SK-N-SH treated with all-trans-retinoic acid at 6 μM for 48 hours (cell line): ENCODE measurements at regions not wholly inside any gene's neighbourhood (a gene's known extent, or its start where the extent isn't known, plus 50 kb on each side); places are given as distances from the start of the nearest gene placed in this dataset.
"Not testable (repeated sequence)": the region's sequence is repeated elsewhere in the genome, so short reads cannot be mapped to it uniquely, and the experiment has no call there.

Experiments used
- ATAC-seq: fragments of 200-7000 bp; cut with Tn5 transposase; 3 replicates; pipeline ENCODE4 v1.9.1; 2020; ENCODE audit warnings: mild to moderate bottlenecking, moderate library complexity
- CSDC2 ChIP-seq: fragments of 250-450 bp; sonication (Bioruptor Pico); IDR thresholded peaks from 2 replicates; pipeline ENCODE4 v1.5.0; 2020; ENCODE audit warnings: mild to moderate bottlenecking, moderate library complexity
- ESRRG ChIP-seq: fragments of 250-450 bp; sonication (Bioruptor Pico); IDR thresholded peaks from 2 replicates; pipeline ENCODE4 v1.6.1; 2021; ENCODE audit warnings: mild to moderate bottlenecking
- GLIS3 ChIP-seq: fragments of 250-450 bp; sonication (Bioruptor Pico); IDR thresholded peaks from 2 replicates; pipeline ENCODE4 v1.5.0; 2020; ENCODE audit warnings: mild to moderate bottlenecking, moderate library complexity
- ISL1 ChIP-seq: fragments of 250-450 bp; sonication (Bioruptor Pico); IDR thresholded peaks from 2 replicates; pipeline ENCODE4 v2.1.2; 2022; ENCODE audit warnings: mild to moderate bottlenecking, moderate library complexity
- OSR1 ChIP-seq: fragments of 250-450 bp; sonication (Bioruptor Pico); IDR thresholded peaks from 2 replicates; pipeline ENCODE4 v1.8.0; 2022; ENCODE audit warnings: moderate library complexity, mild to moderate bottlenecking, inconsistent platforms
- POU6F1 ChIP-seq: fragments of 250-450 bp; sonication (Bioruptor Pico); IDR thresholded peaks from 2 replicates; pipeline ENCODE4 v1.8.0; 2021; ENCODE audit warnings: low read depth, mild to moderate bottlenecking, moderate library complexity, borderline replicate concordance
- PPARA ChIP-seq: fragments of 250-450 bp; sonication (Bioruptor Pico); IDR thresholded peaks from 2 replicates; pipeline ENCODE4 v1.5.0; 2020; ENCODE audit warnings: mild to moderate bottlenecking, borderline replicate concordance
- RARB ChIP-seq: fragments of 250-450 bp; sonication (Bioruptor Pico); IDR thresholded peaks from 2 replicates; pipeline ENCODE4 v1.8.0; 2021; ENCODE audit warnings: mild to moderate bottlenecking, moderate library complexity
- TCF4 ChIP-seq: fragments of 250-450 bp; sonication (Bioruptor Pico); IDR thresholded peaks from 2 replicates; pipeline ENCODE4 v1.8.0; 2021; ENCODE audit warnings: mild to moderate bottlenecking, moderate library complexity, borderline replicate concordance
- TOX ChIP-seq: fragments of 250-450 bp; sonication (Bioruptor Pico); IDR thresholded peaks from 2 replicates; pipeline ENCODE4 v1.8.0; 2021; ENCODE audit warnings: mild to moderate bottlenecking, moderate library complexity, borderline replicate concordance
- ZC3H10 ChIP-seq: fragments of 250-450 bp; sonication (Bioruptor Pico); IDR thresholded peaks from 2 replicates; pipeline ENCODE4 v1.5.1; 2021; ENCODE audit warnings: mild to moderate bottlenecking, moderate library complexity
- ZFP3 ChIP-seq: fragments of 250-450 bp; sonication (Bioruptor Pico); IDR thresholded peaks from 2 replicates; pipeline ENCODE4 v1.5.0; 2020; ENCODE audit warnings: mild to moderate bottlenecking, moderate library complexity
- ZFP30 ChIP-seq: fragments of 450-650 bp; formaldehyde crosslinking; IDR thresholded peaks from 2 replicates; pipeline ENCODE4 v1.5.0; 2022; ENCODE audit warnings: mild to moderate bottlenecking, moderate library complexity
- ZNF70 ChIP-seq: fragments of 450-650 bp; formaldehyde crosslinking; IDR thresholded peaks from 2 replicates; pipeline ENCODE4 v1.5.0; 2020; ENCODE audit warnings: mild to moderate bottlenecking, moderate library complexity
- ZNF8 ChIP-seq: fragments of 450-650 bp; formaldehyde crosslinking; IDR thresholded peaks from 2 replicates; pipeline ENCODE4 v1.5.0; 2020; ENCODE audit warnings: mild to moderate bottlenecking, moderate library complexity
- TF ChIP-seq, protein P1 (sequence below): fragments of 250-450 bp; sonication (Bioruptor Pico); IDR thresholded peaks from 2 replicates; pipeline ENCODE4 v1.5.1; 2021; ENCODE audit warnings: mild to moderate bottlenecking, moderate library complexity
- TF ChIP-seq, protein P2 (sequence below): fragments of 250-450 bp; sonication (Bioruptor Pico); IDR thresholded peaks from 2 replicates; pipeline ENCODE4 v1.8.0; 2020; ENCODE audit warnings: mild to moderate bottlenecking, moderate library complexity, borderline replicate concordance
- TF ChIP-seq, protein P3 (sequence below): fragments of 250-450 bp; sonication (Bioruptor Pico); IDR thresholded peaks from 2 replicates; pipeline ENCODE4 v1.5.0; 2020; ENCODE audit warnings: mild to moderate bottlenecking, moderate library complexity
- TF ChIP-seq, protein P4 (sequence below): fragments of 250-450 bp; sonication (Bioruptor Pico); IDR thresholded peaks from 2 replicates; pipeline ENCODE4 v1.5.1; 2020; ENCODE audit warnings: low read depth, mild to moderate bottlenecking, moderate library complexity

DNA sequence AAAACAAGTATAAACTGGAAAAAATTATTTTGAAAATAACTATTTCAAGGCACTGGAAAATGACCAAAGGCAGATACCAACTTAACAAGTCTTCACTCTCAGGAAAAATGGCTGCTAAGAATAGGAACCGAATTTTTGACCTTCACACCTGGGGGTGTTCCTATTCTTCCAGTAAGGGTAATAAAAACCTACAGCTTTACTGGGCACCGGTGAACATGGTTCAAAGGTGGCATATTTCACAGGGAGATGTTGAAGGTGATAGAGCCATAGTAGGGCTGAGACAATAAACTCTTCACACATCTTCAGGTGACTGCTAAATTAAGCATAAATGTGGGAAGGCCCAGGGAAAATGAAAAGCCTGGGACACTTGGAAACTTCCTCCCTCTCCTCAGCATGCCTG lies 65.4 kb upstream of the IFFO2 start (continued):
- no peak for TF ChIP-seq RARB (CRISPR knock-in tag)

- ATAC-seq = not testable (repeated sequence)
These were observed 62.8 kb upstream of the IFFO2 start for GRCh38 chr1:19019288-19019687.

DNA sequence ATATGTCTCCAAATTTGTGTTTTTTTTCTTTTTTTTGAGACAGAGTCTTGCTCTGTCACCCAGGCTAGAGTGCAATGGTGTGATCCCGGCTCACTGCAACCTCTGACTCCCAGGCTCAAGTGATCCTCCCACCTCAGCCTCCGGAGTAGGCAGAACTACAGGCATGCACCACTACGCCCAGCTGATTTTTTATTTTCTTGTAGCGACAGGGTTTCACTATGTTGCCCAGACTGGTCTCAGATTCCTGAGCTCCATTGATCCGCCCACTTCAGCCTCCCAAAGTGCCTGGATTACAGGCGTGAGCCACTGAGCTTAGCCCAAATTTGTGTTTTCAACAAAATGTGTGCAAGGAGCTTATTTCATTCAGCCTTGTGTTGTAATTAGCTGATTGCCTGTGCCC lies 59.0 kb upstream of the IFFO2 start:
- TF ChIP-seq ISL1 = no peak
- no peak for TF ChIP-seq ZNF8 (CRISPR knock-in tag)
- TF ChIP-seq TCF4 (CRISPR knock-in tag) = no peak
- no peak for ATAC-seq

- ATAC-seq = no peak
- TF ChIP-seq POU6F1 (CRISPR knock-in tag) (no peak), GLIS3 (no peak), ISL1 (no peak), ZFP30 (CRISPR knock-in tag) (no peak), CSDC2 (CRISPR knock-in tag) (no peak), ZFP3 (no peak), PPARA (no peak)
- TF ChIP-seq, protein P1, sequence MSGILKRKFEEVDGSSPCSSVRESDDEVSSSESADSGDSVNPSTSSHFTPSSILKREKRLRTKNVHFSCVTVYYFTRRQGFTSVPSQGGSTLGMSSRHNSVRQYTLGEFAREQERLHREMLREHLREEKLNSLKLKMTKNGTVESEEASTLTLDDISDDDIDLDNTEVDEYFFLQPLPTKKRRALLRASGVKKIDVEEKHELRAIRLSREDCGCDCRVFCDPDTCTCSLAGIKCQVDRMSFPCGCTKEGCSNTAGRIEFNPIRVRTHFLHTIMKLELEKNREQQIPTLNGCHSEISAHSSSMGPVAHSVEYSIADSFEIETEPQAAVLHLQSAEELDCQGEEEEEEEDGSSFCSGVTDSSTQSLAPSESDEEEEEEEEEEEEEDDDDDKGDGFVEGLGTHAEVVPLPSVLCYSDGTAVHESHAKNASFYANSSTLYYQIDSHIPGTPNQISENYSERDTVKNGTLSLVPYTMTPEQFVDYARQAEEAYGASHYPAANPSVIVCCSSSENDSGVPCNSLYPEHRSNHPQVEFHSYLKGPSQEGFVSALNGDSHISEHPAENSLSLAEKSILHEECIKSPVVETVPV (CRISPR knock-in tag) = no peak
- TF ChIP-seq, all 23 proteins: peak for 0
These were observed 58.3 kb upstream of the IFFO2 start for GRCh38 chr1:19014765-19015164.

GRCh38 chr1:19013826-19014548 lies 57.5 kb upstream of the IFFO2 start:
- TF ChIP-seq ZFP3 (no peak), POU6F1 (CRISPR knock-in tag) (no peak), TCF4 (CRISPR knock-in tag) (no peak), OSR1 (no peak), ESRRG (CRISPR knock-in tag) (no peak), ZNF70 (no peak), CSDC2 (CRISPR knock-in tag) (no peak), ISL1 (no peak), ZC3H10 (CRISPR knock-in tag) (no peak), TOX (CRISPR knock-in tag) (no peak), PPARA (no peak)
- TF ChIP-seq, protein P2, sequence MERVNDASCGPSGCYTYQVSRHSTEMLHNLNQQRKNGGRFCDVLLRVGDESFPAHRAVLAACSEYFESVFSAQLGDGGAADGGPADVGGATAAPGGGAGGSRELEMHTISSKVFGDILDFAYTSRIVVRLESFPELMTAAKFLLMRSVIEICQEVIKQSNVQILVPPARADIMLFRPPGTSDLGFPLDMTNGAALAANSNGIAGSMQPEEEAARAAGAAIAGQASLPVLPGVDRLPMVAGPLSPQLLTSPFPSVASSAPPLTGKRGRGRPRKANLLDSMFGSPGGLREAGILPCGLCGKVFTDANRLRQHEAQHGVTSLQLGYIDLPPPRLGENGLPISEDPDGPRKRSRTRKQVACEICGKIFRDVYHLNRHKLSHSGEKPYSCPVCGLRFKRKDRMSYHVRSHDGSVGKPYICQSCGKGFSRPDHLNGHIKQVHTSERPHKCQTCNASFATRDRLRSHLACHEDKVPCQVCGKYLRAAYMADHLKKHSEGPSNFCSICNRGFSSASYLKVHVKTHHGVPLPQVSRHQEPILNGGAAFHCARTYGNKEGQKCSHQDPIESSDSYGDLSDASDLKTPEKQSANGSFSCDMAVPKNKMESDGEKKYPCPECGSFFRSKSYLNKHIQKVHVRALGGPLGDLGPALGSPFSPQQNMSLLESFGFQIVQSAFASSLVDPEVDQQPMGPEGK = no peak
- TF ChIP-seq, protein P1 (CRISPR knock-in tag) = no peak
- TF ChIP-seq, protein P3, sequence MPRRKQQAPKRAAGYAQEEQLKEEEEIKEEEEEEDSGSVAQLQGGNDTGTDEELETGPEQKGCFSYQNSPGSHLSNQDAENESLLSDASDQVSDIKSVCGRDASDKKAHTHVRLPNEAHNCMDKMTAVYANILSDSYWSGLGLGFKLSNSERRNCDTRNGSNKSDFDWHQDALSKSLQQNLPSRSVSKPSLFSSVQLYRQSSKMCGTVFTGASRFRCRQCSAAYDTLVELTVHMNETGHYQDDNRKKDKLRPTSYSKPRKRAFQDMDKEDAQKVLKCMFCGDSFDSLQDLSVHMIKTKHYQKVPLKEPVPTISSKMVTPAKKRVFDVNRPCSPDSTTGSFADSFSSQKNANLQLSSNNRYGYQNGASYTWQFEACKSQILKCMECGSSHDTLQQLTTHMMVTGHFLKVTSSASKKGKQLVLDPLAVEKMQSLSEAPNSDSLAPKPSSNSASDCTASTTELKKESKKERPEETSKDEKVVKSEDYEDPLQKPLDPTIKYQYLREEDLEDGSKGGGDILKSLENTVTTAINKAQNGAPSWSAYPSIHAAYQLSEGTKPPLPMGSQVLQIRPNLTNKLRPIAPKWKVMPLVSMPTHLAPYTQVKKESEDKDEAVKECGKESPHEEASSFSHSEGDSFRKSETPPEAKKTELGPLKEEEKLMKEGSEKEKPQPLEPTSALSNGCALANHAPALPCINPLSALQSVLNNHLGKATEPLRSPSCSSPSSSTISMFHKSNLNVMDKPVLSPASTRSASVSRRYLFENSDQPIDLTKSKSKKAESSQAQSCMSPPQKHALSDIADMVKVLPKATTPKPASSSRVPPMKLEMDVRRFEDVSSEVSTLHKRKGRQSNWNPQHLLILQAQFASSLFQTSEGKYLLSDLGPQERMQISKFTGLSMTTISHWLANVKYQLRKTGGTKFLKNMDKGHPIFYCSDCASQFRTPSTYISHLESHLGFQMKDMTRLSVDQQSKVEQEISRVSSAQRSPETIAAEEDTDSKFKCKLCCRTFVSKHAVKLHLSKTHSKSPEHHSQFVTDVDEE (CRISPR knock-in tag) = no peak
- TF ChIP-seq, protein P4, sequence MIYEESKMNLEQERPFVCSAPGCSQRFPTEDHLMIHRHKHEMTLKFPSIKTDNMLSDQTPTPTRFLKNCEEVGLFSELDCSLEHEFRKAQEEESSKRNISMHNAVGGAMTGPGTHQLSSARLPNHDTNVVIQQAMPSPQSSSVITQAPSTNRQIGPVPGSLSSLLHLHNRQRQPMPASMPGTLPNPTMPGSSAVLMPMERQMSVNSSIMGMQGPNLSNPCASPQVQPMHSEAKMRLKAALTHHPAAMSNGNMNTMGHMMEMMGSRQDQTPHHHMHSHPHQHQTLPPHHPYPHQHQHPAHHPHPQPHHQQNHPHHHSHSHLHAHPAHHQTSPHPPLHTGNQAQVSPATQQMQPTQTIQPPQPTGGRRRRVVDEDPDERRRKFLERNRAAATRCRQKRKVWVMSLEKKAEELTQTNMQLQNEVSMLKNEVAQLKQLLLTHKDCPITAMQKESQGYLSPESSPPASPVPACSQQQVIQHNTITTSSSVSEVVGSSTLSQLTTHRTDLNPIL (CRISPR knock-in tag) = no peak
- no peak for ATAC-seq
